GM21737 (cell line): ENCODE measurements at regions not wholly inside any gene's neighbourhood (a gene's known extent, or its start where the extent isn't known, plus 50 kb on each side); places are given as distances from the start of the nearest gene placed in this dataset.

Experiments used
- ATAC-seq: cut with Tn5 transposase; IDR thresholded peaks from one replicate; pipeline ENCODE4 v1.9.1; 2021; ENCODE audit warnings: mild to moderate bottlenecking, moderate library complexity; ENCODE audit not compliant: unreplicated experiment

DNA sequence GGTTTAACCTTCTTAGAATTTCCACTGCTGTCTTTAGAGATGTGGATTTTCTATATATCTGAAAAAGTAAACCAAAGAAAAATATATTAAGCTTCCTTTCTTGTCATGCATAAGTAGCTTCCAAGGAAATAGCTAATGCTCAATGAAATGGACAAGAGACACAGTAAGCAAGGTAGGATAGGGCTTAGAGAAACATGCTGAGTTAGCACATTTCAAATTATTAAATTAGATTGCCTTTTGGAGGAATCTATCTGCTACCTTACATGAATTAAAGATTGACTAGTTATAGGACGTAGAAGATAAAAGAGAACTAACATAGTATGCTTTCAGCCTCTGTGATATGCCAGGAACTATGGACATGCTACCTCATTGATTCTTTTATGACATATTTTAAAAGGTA, 824.6 kb downstream of the TUSC7 start:
- no peak for ATAC-seq

DNA sequence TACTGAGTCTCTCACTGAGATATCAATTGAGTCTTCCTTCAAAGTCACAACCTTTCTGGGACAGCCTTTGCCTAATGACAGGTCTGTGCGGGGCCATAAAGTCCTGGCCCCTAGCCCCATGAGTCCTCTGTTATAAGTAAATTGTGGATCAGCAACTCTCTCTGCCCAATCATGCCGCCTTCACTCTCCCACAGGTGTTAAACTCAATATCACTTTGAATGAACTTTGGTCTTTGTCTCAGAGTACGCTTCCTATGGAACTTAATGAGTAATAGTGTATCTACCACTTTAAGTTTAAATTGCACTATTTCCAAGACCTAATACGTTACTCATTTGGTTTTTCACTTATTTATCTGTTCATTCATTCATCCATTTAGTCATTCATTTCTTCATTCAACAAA, 826.4 kb downstream of the TUSC7 start:
- no peak for ATAC-seq

DNA sequence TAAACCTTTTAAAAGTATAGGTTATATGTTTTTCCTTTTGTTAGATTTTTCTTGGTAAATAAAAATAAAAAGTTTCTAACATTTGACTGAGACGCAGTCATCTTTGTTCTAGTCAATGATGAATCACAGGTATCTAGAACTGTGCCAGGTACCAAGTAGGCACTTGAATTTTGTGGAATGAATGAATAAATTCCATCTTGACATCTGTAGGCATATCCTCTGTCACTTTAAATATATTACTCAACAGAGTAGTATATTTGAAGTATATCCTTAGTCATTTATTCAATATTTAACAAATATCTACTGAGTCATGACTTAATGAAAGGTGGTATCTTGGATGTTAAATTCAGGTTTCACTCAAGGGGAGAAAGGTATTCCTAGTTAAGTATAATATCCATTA, 828.4 kb downstream of the TUSC7 start:
- ATAC-seq = no peak

DNA sequence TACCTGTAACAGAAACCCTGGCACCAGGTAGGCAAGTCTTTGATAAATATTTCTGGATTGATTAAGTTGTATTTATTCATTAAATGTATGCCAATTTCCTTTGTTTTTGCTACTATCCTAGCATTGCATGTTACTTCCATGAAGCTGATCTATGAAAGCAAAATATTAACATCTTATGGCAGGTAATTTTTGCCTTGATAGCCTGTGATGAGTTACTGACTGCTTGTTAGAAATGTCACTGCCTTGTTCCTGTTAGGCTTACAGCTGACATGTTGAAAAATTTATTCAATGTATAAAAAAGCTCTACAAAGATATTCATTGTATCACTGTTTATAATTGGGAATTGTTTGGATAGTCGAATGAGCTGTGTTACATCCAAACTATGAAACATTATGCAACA, 830.1 kb downstream of the TUSC7 start:
- no peak for ATAC-seq

DNA sequence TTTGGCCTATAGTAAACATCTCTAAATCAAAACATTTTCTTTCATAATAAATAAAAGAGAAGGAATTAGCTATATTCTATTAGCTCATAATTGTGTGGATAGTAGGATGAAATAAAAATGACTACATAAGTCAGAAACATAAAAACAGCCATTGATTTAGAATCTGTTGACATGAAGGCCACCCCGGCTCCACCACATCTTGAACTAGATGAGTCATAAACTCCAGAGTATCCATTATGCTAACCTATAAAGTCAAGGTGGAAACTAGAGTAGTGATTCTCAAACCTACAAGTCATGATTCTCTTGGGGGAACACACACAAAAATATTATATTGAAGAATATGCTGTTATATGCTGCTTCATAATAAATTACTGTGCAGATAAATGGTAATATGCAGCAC, 831.0 kb downstream of the TUSC7 start:
- ATAC-seq = no peak

DNA sequence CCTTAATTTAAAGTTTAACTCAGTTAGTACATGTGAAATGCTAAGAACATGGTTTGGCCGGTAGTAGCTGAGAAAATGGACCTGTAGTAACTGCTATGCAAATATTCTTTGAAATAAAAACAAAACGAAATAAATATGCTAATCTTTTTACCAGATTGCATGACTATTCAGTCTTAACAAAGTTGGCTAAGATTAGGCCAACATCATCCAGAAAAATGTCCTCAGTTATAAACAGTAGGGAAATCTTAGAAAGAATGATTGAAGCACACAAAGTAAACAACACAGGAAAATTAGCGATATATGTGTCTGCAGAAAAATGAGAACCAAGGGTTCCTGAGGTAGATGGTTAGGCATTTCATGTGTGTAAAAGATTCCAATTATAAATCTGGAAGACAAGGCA, 832.1 kb downstream of the TUSC7 start:
- ATAC-seq = no peak

DNA sequence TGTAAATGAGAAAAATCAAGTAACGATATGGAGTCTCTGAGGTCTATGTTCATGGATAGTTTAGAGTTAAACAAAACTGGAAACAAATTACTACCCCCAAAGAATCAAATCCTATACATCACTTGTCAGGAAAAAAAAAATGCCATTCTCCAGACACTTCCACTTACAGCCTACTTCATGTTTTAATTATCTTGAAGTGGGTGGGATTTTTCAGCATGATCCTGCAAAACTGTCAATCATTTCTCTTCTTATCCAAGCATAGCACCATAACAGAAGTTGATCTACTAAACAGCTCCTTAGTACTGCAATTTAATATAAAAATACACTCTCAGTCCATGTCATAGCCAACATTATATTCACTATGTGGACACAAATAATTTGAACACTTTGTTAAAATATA, 833.9 kb downstream of the TUSC7 start:
- no peak for ATAC-seq

DNA sequence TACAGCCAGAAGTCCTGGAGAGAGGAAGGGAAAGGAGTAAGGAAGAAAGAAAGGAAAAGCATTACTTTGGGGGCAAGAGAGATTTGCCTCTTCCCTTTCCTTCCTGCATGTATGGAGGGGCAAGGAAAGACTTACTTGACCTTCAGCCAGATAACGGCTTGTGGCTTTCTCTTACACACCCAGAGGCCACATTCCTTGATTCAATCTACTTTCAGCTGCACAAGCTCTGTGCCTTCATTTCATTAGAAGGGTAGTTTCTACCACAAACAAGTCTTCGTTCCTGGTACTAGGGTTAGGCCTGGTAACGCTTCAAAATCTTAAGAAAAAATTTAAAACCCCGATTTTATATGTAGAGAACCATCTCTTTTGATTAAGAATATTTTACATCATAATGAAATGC, 835.9 kb downstream of the TUSC7 start:
- ATAC-seq = no peak

DNA sequence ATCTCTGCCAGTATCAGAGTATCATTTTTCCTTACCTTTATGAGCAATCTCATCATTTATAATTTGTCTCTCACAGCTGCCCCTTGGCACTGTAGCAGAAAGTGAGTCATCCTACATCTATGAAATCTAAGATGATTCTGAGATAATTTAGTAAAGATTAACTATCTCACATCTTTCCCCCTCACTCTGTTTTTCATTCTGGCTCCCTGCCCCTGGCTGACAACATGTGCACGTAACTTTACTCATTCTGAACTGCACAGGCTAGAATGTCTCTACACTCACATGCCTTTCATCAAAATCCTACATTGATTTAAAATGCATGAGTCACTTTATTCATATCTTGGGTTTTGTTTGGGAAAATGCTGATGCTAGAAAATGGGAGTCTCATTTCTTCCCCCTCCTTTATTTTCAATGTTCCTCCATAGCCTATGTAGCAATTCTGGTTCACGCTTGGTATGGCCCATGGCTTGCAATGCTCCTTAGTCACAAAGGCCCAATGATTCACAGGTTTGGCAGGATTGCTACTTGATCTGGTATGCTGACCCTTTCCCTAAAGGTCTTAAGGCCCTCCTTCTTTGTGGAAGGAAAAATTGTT, 838.5 kb downstream of the TUSC7 start:
- ATAC-seq = no peak

DNA sequence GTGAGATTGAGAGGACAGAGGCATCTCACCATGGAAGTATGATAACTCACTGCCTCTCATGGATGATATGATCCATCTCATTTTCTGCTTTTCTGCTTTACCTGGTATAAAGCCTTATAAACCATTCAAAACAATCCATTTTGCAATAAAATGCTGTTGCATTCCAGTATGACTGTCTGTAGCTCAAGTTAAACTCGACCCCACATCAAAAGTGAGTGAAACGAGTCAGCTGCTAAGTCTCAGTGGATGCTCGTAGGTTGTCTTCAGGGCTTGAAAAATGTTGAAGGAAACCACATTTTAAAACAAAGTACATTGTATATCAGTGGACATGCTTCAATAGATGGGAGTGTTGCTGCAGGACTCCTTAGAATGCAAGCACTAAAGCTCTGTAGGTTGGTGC, 839.0 kb downstream of the TUSC7 start:
- ATAC-seq = no peak

DNA sequence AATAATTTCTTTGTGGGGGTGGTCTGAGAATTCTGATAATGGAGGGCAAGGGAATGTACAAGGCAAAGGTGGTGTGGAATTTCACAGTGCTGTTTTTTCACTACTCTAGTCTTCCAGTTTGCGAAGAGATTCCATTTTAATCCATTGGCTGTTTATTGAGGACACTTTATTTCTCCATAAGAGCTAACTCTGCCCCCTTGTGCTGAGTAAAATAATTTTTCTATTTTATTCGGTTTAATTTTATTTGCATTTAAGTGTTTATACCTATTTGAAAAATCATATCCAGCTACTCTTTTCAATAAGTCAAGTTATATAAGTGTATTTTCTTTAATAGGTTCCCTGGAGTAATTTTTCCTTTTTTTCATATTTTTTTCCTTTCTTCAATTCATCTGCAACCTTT, 840.1 kb downstream of the TUSC7 start:
- ATAC-seq = no peak

DNA sequence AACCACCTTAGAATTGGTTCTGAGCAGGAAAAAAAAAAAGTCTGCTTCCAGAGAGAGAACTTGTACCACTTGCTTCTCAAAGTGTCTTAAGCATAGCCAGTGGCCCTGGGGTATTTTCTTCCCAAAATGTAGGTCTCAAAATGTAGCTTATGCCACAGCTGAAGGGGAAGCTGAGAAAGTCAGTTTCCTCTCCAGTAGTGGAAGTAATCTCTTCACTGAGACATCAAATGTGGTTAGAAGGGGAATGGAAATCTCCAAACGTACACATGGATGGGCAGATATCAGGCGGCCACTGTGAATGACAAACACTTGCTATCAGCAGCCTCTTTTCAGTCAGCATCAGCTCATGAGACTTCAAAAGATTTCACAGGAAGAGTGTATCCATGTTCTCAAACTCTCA, 841.2 kb downstream of the TUSC7 start:
- no peak for ATAC-seq

DNA sequence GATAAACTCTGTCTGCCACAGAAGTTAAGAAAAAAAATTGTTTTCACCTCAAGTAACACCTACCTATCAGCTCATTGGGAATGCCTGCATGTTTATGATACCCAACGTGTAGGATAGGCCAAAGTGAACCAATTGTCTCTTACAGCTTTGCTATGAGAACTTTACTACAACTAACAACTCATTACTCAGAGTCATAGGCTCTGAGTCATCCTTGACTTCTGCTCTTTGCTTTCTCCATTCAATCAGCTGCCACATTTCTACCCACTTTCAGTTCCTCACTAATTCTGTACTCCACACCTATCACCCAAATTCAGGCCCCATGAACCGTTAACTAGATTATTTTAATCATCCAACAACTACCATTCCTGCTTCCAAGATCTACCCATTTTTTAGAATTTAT, 843.9 kb downstream of the TUSC7 start:
- peak; percentile 86 for ATAC-seq

DNA sequence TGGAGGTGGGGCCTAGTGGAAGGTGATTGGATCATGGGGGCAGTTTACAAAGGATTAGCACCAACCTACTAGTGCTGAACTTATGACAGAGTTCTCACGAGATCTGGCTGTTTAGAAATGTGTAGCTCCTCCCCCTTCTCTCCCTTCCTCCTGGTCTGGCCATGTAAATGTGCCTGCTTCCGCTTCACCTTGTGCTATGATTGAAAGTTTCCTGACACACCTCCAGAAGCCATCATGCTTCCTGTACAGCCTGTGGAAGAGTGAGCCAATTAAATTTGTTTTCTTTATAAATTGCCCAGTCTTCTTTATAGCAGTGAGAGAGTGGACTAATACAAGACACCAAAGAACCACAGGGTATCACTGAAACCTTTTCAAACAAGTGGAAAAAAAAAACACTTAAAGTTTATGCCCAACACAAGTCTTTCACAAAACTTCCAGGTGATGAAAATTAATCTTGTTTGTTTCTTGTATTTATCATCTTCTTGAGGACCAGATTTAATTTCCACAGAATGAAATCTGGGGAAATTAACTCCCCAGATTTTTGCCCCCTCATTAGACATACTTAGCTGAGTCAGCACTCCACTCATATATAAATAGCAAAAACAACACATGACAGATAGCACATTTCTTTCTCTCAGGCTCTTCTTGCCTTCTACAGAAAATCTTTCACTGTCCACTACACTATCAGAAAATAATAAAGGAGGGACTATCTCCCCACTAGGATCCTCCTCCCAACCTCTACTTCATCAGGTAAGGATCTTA, 847.2 kb downstream of the TUSC7 start:
- ATAC-seq = no peak

DNA sequence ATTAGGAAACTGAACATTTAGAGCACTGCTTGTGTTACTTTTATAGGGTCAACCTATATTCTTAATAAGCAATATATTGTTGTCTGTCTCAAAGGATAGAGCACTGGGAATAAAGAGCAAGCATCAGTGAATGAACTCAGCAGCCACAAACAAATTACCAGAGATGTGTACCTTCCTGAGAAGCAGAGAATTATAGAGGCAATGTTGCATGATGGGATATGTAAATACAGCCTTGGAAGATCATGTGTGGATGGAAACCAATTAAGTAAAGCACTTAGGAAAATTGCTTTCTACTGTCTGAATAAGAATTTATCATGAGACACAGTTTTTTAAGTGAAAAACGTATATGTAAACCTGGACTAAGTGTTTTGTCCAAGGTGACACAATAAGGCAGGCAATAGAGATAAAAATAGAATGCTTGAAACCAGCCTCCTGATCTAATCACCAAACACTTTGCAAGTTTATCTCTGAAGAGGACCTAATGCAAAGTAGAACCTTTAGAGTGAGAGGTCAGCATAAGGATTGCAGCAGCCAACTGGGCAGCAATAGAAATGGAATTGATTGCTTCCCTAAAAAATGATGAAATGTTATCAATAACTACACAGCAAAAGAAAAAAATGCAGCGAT, 848.0 kb downstream of the TUSC7 start:
- ATAC-seq = no peak

DNA sequence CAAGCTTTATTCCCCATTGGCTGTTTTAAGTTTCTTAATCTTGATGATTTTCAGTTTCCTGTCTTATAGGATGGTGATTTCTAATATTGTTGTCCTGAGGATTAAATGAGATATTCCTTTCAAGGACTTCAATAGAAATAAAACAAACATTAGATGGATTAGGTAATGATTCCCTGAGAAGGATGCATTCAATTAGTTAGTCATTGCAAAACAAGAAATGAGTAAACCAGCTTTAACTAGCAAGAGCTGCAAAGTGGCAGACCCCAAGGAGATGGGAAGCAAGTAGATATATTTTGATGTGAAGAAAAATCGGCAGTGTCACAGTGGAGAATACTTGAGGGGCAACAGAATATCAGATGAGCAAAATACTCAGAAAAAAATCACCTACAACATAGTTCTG, 849.1 kb downstream of the TUSC7 start:
- no peak for ATAC-seq

DNA sequence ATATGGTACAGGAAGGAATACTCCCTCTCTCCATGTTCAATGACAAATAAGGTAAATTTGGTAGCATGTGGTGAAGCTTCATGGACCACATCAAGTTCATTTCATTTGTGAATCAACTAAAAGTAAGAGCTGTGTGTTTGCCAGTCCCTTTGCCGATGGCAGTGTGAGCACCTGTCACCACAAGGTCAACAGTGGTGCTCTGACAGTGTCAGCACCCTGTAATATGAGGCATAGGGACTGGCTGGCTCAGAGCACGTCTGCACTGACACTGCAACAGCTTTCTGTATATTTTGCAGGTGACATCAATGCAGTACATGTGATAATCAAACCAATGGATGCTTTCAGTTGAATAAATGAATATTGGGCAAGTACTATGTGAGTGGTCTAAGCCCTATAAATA, 852.4 kb downstream of the TUSC7 start:
- ATAC-seq = no peak

DNA sequence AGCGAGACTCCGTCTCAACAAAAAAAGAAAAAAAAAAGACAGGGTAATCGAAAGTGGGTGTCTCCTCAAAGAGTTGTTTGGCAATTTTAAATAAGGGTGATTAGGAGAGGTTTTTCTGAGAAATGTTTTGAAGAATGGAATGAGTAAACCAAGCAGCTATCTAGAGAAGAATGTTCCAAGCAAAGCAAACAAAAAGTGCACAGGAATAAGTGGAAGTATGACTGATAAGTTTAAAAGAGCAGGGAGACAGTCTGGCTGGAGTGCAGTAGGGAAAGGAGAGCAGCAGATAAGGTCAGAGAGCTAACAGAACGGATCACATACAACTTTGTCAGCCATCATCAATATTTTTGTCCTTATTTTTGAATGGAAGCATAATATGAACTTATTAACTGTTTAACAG, 853.5 kb downstream of the TUSC7 start:
- no peak for ATAC-seq

DNA sequence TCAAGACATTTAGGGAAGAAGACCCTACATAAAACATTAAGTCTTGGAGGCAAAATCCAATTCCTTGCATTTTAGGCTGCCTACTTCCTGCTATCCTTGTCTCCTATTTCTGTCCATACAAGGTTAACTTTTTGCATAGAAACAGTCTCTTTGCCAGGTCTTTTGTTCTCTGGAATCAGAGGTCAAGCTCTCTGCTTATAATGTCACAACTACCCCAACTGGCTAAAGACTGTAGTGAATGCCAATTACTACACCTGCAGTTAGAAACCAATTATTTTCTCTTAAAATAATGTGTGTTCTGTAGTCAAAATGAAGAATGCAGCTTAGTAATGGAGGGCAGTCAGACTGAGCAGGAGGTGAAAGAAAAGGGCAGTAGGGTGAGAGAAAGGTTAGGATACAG, 856.2 kb downstream of the TUSC7 start:
- ATAC-seq = no peak

DNA sequence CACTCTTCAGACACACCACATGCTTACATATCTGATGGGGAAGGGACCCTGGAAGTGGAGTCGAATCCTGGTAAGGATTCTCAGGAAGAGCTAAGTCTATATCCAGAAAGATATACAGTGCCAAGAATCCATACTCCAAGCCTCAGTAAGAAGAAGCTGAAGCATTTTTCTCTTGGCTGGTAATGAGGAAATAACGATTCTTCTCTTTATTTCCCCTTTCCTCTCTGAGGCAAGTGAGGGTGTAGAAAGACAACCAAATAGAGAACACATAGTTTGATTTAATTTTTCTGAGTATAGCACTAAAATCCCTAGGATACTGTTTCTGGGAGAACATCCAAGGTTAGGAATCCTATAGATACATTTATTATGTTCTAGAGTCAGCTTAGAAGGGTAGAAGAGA, 857.3 kb downstream of the TUSC7 start:
- no peak for ATAC-seq

DNA sequence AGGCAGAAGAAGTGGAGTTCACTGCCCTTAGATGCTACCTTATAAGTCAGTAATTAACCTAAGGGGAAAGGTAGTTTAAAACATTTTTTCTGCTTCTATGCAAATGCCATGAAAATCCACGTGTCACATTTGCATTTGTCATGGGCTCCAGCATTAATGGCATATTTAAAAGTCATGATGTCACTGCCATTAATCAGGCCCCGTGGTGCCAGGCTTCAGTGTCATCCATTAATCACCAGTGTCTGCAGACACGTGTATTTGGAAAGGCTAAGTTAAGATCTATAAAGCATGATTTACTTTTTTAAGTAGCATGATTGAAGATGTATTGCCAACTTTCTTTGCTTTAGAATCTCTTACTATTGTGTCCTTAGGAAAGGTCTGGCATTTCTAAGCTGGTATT, 857.8 kb downstream of the TUSC7 start:
- ATAC-seq = no peak

DNA sequence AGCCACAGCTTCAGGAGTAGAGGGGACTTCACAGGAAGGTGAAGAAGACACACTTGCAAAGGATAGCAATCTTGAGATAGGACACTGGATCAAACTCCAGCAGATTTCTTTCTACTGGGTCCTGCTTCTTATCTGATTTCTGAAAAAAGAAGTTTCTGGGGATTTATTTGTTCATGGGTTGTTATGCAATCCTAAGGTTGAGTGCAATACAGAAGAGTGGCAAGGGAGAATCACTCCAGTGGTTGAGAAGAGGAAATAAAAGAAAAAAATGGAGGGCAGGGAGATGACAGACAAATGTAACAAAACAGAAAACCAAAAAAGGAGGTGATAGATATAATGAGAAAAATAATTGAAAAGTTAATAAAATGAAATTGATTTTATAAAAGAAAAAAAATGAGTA, 858.3 kb downstream of the TUSC7 start:
- ATAC-seq = no peak

DNA sequence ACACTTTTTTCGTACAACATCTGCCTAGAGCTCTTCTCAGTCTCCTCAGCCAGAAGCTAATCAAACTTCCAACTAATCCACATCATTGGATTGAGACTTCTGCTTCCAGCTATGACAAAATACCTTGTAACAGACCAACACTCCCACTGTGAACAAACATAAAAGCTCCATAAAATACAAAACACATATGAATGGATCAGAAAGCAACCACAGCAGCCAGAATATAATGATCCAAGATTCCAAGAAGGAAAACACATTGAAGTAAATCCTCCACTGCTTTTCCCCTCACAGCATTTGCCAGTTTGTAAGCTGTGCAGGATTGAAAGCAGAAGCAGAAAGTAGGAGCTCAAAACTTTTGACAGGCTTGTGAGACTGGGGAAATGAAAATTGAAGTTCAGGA, 863.2 kb downstream of the TUSC7 start:
- ATAC-seq = no peak
